D341Med (cell line): ENCODE measurements at regions not wholly inside any gene's neighbourhood (a gene's known extent, or its start where the extent isn't known, plus 50 kb on each side); places are given as distances from the start of the nearest gene placed in this dataset.

Source experiments
- DNase-seq: peaks from one replicate; pipeline ENCODE4 v3.0.0; 2012; ENCODE audit warnings: low spot score

DNA sequence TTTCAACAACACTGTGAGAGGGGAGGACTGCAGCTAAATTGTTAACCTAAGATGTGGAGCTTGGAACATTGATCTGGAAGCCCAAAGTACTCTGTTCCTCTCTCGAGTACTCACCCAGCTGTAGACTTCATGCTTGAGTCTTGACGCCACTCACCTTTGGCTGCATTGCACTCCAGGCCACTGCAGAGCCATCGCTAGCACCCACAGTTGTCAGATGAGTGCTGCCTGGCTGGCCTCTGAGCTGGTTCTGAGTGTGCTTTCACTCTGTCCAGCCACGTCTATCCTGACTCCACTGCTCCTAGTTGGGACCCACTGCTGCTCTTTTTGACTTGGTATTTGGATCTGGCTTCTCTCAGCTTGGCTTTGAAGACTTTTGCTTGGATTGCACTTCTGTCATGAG is 552.1 kb downstream of the DCDC2C start:
- DNase-seq: no peak

DNA sequence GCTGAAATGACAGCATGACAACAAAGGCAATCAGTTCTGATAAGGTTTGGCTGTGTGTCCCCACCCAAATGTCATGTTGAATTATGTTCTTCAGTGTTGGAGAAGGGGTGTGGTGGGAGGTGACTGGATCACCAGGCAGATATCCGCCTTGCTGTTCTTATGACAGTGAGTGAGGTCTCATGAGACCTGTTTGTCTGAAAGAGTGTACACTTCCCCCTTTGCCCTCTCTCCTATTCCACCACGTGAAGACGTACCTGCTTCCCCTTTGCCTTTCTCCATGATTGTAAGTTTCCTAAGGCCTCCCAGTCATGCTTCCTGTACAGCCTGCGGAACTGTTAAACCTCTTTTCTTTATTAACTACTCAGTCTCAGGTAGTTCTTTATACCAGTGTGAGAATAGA is 553.0 kb downstream of the DCDC2C start:
- DNase-seq: no peak

DNA sequence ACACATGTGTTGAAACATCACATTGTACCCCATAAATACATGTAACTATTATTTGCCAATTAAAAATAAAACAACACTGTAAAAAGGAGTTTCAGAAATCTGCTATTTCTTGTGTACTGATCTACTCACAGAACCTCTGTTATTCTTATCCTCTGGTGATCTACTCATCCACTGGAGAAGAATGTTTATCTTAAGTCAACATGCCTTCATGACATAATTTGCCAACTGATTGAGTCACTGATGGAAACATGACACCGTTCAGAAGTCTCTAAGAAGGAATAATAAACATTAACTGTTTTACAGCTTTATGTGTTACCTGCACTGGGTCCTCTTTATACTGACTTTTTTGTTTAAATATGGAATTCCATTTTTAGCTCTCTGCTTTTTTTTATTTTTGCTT is 555.2 kb downstream of the DCDC2C start:
- DNase-seq: no peak

DNA sequence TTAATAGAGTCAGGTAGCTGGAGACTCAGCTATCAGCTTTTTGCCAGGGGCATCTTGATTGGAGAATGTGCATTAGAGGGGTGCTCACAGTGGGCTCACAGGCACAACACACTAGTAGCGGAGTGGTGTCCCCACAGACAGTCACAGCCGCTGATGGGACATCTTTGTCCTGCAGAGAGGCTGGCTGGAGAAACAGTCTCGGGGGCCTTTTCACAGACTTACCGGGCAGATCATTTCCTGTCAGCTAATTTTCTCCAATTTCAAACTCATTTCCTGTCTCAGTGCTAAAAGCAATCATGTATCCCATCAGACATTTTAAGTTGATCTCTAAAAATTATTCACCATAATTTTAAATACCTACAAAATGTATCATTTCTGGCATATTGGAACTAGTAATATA is 562.6 kb downstream of the DCDC2C start:
- no peak for DNase-seq

DNA sequence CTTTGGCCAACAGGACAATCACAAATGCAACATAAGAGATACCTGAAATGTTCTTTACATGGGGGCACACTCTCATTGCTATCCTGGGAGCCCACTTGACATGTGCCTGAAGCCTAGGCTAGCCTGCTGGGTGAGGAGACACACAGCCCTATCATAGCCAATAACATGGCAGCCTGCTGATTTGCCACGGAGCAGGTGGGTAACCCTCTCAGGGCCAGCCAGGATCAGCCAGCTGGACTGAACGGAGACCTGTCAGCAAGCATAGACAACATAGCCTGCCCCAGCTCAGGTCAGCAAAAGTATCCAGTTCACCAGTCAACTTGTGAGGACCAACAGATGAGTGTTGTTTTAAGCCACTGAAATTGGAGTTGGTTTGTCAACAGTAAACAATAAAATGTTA is 566.5 kb downstream of the DCDC2C start:
- no peak for DNase-seq

DNA sequence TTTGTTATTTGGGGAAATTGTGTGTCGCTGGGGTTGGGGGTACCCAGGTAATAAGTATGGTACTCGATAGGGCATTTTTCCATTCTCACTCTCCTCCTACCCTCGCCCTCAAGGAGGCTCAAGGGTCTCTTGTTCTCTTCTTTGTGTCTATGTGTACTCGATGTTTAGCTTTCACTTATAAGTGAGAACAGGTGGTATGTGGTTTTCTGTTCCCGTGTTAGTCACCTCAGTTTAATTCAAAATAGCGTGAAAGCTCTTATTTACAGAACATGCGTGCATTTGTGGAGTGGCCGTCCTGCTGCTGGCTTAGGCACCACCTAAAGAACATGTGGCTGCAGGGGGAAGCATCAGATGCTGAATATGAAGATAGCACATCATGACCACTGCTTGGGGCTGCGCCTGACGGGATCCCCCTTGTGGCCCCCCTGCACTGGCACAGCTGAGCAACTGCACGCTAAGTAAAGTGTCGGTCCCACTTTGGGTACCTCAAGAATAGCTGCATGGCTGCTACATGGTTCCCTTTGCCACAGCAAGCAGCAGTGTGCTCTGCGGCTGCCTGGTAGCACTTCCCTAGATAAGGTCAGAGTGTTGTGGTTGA is 569.0 kb downstream of the DCDC2C start:
- no peak for DNase-seq

DNA sequence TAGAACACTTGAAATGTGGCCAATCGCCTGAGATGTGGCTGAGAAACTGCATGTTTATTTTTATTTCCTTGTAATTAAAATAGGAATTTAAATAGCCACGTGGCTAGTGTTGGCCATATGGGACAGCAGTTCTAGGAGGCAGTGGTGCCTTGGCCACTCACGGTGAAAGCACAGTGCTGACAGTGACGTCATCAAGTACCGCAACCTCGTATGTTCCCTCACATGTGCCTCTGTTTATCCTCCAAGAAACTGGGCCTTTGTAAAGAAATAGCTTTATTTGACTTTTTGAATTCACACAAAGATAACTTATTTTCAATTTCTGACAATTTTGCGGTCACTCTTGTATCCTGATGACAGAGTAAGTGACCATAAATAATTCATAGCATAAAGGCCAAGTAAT is 575.0 kb downstream of the DCDC2C start:
- no peak for DNase-seq

DNA sequence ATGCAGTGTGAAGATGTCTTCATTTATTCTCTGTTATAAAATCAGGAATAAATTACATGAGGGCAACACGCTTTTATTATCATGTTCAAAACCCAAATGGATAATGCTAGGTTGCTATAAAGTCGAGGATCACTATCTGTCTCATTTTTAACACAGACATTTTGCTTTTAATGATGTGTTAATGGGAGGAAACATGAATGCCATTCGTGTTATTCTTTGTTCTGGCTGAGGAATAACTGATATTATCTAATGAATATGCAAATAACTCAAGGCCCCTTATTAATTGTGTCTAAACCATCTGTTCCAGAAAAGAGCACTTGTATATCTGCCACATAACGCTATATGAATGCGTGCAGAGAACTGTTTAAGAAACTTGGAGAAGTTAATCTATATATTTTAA is 576.1 kb downstream of the DCDC2C start:
- DNase-seq: no peak

DNA sequence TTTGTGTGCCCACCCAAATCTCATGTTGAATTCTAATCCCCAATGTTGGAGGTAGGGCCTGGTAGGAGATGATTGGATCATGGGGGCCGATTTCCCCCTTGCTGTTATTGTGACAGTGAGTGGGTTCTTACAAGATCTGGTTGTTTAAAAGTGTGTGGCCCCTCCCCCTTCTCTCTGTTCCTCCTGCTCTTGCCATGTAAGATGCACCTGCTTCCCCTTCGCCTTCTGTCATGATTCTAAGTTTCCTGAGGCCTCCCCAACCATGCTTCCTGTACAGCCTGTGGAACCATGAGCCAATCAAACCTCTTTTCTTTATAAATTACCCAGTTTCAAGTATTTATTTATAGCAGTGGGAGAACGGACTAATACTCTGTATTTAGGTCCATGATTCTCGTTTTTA is 588.1 kb downstream of the DCDC2C start:
- no peak for DNase-seq

DNA sequence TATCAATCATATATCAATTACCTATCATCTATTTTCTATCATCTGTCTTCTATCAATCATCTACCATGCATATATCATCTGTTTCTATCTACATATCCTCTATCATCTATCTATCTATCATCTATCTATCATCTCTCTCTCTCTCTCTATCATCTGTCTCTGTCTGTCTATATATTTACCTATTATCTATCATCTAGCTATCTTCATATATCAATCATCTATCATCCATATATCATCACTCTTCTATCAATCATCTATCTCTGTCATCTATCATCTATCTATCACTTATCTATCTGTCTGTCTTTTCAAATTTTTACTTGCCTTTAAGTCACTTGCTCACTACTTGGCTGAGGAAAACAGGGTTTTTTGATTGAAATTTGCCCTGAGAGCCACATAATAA is 592.3 kb downstream of the DCDC2C start:
- no peak for DNase-seq

DNA sequence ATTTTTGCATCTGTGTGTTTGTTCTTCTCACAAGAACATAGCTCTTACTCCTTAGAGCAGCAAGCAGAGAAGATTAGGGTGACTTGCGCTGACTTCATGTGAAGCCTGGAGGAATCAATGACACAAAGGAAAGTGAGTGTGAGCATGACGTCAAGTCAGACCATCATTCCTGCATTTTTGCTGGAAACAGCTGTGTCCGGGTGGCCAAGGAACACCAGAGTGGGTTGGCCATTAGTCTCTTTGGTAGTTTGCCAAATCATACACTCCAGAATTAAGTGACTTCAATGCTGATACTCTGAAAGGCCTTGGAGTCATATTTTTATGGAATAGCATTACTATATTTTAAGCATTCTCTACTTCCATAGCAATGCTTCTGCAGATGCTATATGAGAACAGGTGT is 597.2 kb downstream of the DCDC2C start:
- no peak for DNase-seq

DNA sequence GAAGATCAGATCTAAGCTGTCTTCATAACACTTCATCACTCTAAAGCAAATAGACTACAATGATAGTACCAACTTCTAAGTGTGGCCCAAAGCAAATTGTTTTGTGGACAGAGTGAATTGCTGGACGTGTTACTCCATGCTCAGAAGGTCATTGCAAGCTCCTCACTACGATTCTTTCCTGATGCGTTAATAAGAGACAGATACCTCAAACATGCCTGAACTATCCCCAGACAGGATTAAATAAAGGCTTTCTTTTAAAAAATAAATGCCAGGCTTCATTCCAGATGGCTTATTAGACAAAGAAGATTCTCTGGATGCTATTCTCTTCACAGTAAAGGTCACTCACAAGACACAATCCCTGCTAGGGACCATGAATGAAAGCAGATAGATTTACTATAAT is 621.2 kb downstream of the DCDC2C start:
- DNase-seq: no peak

DNA sequence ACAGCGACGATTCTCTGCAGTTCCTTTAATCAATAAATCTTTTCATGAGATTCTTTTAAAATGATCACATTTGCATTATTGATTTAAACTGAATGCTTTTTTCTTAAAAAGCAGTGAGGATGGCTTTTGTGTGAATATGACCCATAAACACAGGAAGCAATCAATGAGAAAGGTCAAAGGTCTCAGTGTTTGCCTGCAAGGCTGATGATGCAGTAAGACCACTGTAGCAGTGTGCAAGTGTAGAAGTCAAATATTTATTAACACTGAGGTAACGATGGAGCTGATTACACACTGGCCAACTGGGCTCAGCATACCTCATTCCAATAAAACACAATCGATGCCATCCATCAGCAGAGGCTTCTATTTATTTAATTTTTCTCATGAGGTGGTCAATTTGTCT is 633.5 kb downstream of the DCDC2C start:
- DNase-seq: no peak

DNA sequence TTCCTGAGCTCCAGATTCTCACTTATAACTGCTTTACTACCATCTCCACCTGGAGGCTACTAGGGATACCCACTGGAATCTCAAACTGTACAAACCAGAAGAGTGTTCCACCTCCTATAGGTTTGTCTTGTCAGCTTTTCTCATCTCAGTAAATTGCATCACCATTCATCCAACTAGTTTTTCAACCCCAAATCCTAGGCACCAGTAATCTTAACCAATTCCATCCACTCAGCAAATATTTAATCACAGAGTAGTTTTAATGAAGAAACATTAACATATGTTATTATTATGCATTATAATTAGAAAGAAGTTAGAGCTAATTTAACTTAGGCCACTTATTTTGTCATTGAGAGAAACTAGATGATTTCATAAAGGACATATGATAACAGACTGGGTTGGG is 635.0 kb downstream of the DCDC2C start:
- DNase-seq: no peak

DNA sequence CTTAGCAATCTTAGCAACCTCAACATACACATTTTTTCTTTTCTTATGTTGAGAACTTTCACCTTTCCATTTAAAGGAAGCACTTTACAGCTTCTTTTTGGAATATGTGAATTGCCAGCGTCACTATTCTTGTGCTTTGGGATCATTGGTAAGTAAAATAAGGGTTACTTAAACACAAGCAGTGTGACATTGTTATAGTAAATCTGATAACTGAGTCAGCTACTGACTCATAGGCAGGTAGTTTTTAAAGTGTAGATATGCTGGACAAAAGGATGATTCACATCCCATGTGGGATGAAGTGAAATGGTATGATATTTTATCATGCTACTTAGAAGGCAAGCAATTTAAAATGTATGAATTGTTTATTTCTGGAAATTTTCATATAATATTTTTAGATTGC is 637.2 kb downstream of the DCDC2C start:
- no peak for DNase-seq

DNA sequence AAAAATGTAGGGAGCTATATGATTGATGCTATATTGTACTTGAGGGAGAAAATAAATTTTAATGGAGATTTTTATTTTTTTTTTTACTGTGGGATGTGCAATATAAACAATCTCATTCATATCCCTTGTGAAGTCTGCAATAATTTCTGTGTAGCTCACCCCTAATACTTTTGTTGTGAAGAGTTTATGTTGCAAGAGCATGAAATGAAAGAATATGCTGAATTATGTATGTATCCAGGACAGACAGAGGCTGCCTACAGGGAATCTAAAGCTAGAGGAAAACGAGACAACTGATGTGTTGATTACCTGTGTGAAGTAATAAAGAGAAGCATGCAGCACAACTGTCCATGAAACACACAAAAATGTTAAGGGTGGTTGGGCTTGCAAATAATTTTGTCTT is 643.3 kb downstream of the DCDC2C start:
- DNase-seq: no peak

DNA sequence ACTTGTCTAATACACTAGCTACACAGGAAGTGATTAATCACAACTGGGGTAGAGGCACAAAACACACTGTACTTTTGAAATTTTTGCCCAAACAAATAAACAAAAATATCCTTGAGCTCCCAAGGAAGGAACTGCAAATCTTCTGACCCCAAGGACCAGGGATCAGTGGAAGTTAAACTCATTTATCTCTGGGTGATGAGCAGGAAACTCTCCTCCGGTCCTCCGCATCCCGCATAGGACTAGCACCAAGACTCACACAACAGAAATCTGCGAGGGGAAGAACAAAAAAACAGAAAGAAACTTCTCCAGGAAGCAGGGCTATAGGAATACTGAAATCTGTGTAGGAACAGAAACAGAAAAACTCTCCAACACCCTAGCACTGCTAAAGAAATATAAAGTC is 650.3 kb downstream of the DCDC2C start:
- DNase-seq: no peak

DNA sequence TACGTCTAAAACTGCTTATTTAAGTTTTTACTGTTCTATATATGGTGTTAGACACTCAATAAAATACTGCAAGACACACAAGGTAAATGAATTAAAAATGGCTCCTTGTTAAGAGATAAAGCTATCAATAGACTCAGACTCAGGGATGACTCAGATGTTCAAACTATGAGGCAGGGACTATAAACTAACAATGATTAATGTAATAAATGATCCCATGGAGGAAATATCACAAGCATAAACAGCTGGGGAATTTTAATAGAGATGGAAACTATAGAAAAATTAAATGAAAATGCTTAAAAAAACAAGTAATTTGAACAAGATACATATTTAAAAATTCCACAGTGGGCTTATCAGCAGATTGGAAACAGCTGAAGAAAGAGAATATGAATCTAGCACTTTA is 650.8 kb downstream of the DCDC2C start:
- no peak for DNase-seq

DNA sequence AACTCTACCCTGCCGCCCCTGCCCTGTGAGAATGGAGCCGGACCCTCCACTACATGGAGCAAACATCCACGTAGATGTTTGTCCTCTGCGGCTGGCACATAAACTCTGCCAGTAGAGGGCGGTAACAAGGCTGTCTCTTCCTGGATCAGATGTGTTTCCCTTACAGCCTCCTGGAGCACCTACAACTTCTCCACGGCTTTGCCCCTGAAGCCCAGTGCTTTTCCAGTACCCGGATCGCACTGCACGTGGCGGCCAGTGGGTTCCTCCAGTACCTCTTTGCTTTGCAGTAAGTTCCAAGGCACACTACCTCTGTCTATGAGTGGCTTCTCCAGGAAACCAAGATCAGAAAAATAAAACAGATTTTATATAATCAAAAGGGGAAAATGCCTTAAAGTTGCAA is 651.3 kb downstream of the DCDC2C start:
- DNase-seq: peak; percentile 70

DNA sequence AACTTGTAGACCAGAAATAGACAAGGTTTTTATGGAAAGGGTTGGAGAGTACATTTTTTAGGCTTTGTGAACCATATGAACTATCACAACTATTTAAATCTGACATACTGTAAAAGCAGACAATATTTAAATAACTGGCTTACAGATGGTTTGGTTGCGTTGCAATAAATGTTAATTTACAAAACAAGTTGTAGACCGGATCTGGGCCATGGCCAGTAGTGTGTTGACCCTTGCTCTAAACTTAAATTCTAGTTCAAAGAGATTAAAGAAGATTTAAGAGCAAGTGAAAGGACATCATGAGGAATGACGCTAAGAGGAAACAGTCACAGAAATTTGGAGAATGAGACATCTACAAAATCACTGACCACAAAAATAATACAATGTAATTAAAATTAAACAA is 652.7 kb downstream of the DCDC2C start:
- DNase-seq: no peak

DNA sequence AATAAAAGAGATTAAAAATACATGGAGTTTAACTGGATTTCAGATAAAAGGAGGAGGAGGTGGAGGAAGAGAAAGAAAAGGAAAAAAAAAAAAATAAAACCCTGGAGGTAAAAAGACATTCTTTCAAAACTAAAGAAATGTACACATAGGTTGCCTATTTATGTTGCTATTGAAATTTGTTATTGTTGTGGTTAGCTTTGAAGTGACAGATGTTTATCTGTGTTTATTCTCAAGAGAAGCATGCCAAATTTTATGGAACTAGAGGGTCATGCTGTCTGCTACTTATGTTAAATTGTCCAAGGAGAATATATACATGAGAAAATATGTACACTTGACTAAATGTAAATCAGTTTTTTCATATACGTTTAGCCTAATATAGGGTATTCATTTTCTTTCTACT is 653.2 kb downstream of the DCDC2C start:
- DNase-seq: no peak

DNA sequence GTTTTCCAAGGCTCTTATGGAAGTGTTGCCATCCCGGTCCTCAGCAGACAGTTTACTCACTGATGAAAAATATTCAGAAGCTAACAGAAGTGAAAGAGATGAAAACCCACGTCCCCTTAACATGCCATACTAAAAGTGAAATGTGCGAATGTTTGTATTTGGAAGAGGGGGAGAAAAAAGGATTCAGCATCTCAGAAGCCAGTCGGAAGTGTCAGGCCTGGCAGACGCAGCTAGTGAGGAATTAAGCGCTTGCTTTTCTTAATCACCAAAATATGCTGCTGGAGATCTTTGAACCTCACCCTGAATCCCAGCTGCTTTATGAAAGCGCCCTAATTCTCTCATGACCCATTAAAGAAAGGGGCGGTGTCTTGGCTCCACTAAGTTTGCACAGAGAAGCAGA is 653.7 kb downstream of the DCDC2C start:
- DNase-seq: peak; percentile 28

DNA sequence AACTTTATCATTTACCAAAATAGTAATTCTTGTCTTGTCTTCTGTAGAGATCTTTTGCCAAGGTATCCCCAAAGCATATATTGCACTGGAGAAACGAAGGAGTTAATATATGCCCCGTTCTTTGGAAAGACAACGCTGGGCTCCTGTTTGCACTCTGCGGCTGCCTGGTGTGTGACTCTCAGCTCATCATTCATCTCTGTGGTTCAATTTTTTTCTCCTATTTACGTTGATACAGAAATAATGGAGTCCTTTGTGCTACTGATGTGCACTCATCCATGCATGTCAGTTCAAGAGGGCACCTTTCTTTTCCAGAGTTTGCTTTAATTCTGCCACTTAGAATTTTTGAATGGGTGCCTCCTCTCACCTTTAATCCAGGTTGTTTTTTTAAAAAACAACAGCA is 655.5 kb downstream of the DCDC2C start:
- no peak for DNase-seq

DNA sequence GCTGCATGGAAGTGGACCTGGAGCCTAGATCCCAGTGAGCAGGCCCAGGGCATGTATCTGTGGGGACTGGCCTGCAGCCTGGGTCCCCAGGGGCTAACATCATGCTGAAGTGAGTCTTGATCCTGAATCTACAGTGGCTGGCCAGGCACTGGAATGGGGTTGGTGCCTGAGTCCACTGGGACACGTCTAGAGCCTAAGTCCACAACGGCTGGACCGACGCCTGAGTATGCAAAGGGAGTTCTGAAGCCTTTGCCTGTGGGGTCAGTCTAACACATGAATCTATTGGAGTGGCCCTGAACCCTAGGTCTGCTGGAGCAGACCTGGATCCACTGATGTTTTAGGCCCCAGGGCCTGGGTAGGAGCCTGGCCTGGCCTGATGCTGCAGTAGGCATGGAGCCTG is 665.5 kb downstream of the DCDC2C start:
- DNase-seq: no peak

DNA sequence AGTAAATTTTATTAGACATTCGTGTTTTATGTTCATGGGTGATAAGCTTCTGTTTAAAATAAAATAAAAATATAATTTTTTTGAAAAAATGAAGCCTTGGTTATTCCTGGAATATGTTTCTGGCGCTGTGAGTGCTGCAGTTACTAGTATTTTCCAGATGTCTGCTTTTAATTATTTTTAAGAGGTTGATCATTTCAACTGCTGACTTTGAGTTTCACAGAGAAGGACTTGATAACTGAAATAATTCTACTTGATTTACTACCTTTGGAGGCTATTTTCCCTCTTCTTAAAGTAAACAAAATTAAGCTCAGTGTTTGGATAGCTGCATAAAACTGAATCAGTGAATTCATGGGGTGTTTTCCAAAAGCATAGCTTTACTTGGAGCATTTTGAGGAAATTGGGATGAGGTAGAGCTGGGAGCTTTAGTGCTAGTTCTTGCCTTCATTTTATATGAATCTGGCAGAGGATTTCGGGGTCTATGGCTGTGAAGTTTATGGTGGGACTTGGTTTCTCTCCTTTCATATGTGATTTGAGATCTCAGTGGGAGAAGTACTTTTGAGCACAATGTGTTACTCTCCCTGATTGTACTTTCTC is 666.5 kb downstream of the DCDC2C start:
- no peak for DNase-seq
